ENCODE measurements at regions not wholly inside any gene's neighbourhood (a gene's known extent, or its start where the extent isn't known, plus 50 kb on each side); places are given as distances from the start of the nearest gene placed in this dataset.

GRCh38 chr14:59090572-59090971 lies 97.9 kb upstream of the DAAM1 start:
- no peaks in the 10 kb centered on the region for H4K20me1 ChIP-seq (ENCODE audit: low read depth)
- peaks cover 7% of the 10 kb centered on the region for H3K4me1 Mint-ChIP-seq

GRCh38 chr14:59091404-59091803 lies 97.1 kb upstream of the DAAM1 start:
- H3K36me3 Mint-ChIP-seq: no peaks in the 10 kb centered on the region
- no peak overlapping the region for H2AFZ ChIP-seq (replicated peaks)
- no peak overlapping the region for H3K4me3 ChIP-seq
- H3K27ac Mint-ChIP-seq: no peak overlapping the region
- no peaks in the 10 kb centered on the region for H3K36me3 ChIP-seq
- no peaks in the 10 kb centered on the region for H4K20me1 ChIP-seq (ENCODE audit: low read depth)
- H3K79me2 ChIP-seq (ENCODE audit: low read depth): no peaks in the 10 kb centered on the region
- H3K27ac ChIP-seq: no peak overlapping the region
- TF ChIP-seq EZH2 (IDR thresholded peaks at IDR 0.05) (no peak), CTCF (IDR thresholded peaks at IDR 0.05) (no peak), EZH2phosphoT487 (IDR thresholded peaks at IDR 0.05) (no peak)
- no peaks in the 10 kb centered on the region for H3F3A ChIP-seq (ENCODE audit: low read depth)
- H3K4me3 Mint-ChIP-seq: no peak overlapping the region
- peaks cover 7% of the 10 kb centered on the region for H3K4me1 Mint-ChIP-seq
- no peak overlapping the region for H3K4me2 ChIP-seq
- DNase-seq (ENCODE audit: low spot score): no peak
- no peaks in the 10 kb centered on the region for H3K27me3 ChIP-seq
- H3K9ac ChIP-seq: no peak overlapping the region
- no peaks in the 10 kb centered on the region for H3K4me1 ChIP-seq
- H3K9me3 ChIP-seq (ENCODE audit: low read depth): no peaks in the 10 kb centered on the region
- H3K27me3 Mint-ChIP-seq (ENCODE audit: insufficient read depth, low read depth): peaks cover 2% of the 10 kb centered on the region
- H3K9me3 Mint-ChIP-seq: no peaks in the 10 kb centered on the region

More at GRCh38 chr14:59090572-59090971, 97.9 kb upstream of the DAAM1 start:
- H3K36me3 Mint-ChIP-seq: no peaks in the 10 kb centered on the region
- Histone ChIP-seq H2AFZ (replicated peaks) (no peak overlapping the region), H3K4me1 (peaks cover 4% of the 10 kb centered on the region), H3K27me3 (no peaks in the 10 kb centered on the region), H3K79me2 (ENCODE audit: low read depth) (no peaks in the 10 kb centered on the region), H3K36me3 (no peaks in the 10 kb centered on the region), H3F3A (ENCODE audit: low read depth) (no peaks in the 10 kb centered on the region), H3K9me3 (ENCODE audit: low read depth) (no peaks in the 10 kb centered on the region), H3K4me2 (no peak overlapping the region), H3K4me3 (no peak overlapping the region), H3K27ac (no peak overlapping the region), H3K9ac (no peak overlapping the region)
- no peak overlapping the region for H3K27ac Mint-ChIP-seq
- no peak overlapping the region for H3K4me3 Mint-ChIP-seq
- no peaks in the 10 kb centered on the region for H3K9me3 Mint-ChIP-seq
- DNase-seq (ENCODE audit: low spot score): no peak
- H3K27me3 Mint-ChIP-seq (ENCODE audit: insufficient read depth, low read depth): peaks cover 2% of the 10 kb centered on the region
- TF ChIP-seq EZH2 (IDR thresholded peaks at IDR 0.05) (no peak), EZH2phosphoT487 (IDR thresholded peaks at IDR 0.05) (no peak), CTCF (IDR thresholded peaks at IDR 0.05) (no peak)

- Histone ChIP-seq H3F3A (ENCODE audit: low read depth) (no peaks in the 10 kb centered on the region), H3K4me3 (no peak overlapping the region), H3K9ac (no peak overlapping the region), H3K4me1 (no peaks in the 10 kb centered on the region), H2AFZ (replicated peaks) (no peak overlapping the region), H4K20me1 (ENCODE audit: low read depth) (no peaks in the 10 kb centered on the region), H3K27me3 (no peaks in the 10 kb centered on the region), H3K36me3 (no peaks in the 10 kb centered on the region), H3K27ac (no peak overlapping the region), H3K4me2 (no peak overlapping the region), H3K79me2 (ENCODE audit: low read depth) (no peaks in the 10 kb centered on the region), H3K9me3 (ENCODE audit: low read depth) (no peaks in the 10 kb centered on the region)
- Mint-ChIP-seq H3K27ac (no peak overlapping the region), H3K4me3 (no peak overlapping the region), H3K36me3 (no peaks in the 10 kb centered on the region), H3K27me3 (ENCODE audit: insufficient read depth, low read depth) (peaks cover 2% of the 10 kb centered on the region), H3K9me3 (no peaks in the 10 kb centered on the region), H3K4me1 (peaks cover 2% of the 10 kb centered on the region)
- TF ChIP-seq EZH2 (IDR thresholded peaks at IDR 0.05) (no peak), EZH2phosphoT487 (IDR thresholded peaks at IDR 0.05) (no peak), CTCF (IDR thresholded peaks at IDR 0.05) (no peak)
- no peak for DNase-seq (ENCODE audit: low spot score)
These were observed 96.5 kb upstream of the DAAM1 start for GRCh38 chr14:59091976-59092375.

All from neural progenitor cell (in vitro differentiated cells).